ENCODE measurements at regions not wholly inside any gene's neighbourhood (a gene's known extent, or its start where the extent isn't known, plus 50 kb on each side); places are given as distances from the start of the nearest gene placed in this dataset.

DNA sequence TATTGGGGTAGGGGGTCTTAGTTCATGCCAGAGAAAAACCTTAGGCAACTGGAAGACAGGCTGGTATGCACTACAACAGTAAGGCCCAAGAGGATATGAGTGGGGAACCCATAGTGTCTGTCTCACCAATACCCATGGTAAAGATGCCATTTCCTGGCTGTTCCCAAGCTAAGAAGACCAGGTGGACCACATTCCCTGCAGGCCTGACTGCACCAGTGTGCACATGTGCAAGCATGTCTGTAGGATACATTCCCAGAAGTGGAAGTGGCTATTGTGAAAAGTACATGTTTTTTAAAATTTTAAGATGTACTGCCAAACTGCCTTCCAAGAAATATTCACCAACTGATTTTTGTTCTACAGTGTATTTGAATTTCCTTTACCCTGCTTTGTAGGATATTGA lies 207.3 kb upstream of the CTNNB1 start:
- DNase-seq (ENCODE audit: low read depth in 2 of 2): no peak

DNA sequence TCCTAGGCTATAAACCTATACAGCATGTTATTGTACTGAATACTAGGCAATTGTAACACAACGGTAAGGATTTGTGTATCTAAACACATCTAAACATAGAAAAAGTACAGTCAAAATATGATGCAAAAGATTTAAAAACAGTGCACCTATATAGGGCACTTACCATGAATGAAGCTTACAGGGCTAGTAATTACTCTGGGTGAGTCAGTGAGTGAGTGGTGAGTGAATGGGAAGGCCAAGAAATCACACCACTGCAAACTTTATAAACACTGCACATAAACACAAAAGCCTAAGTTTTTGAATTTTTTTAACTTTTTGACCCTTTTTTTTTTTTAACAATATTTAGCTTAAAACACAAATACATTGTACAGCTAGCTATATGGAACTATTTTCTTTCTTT lies 204.7 kb upstream of the CTNNB1 start:
- no peak for DNase-seq (ENCODE audit: low read depth in 2 of 2)

DNA sequence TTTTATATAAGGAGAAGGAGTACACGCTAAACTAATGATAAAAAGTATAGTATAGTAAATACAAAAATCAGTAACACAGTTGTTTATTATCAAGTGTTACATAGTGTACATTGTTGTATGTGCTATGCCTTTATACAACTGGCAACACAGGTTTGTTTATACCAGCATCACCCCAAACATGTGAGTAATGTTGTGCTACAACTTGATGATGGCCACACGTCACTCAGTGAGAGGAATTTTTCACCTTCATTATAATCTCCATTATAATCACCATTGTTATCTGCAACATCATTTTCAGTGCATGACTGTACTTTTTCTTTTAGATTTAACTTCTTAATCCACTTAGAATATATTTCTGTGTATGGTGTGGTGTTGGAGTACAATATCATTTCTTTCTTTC lies 204.0 kb upstream of the CTNNB1 start:
- no peak for DNase-seq (ENCODE audit: low read depth in 2 of 2)

DNA sequence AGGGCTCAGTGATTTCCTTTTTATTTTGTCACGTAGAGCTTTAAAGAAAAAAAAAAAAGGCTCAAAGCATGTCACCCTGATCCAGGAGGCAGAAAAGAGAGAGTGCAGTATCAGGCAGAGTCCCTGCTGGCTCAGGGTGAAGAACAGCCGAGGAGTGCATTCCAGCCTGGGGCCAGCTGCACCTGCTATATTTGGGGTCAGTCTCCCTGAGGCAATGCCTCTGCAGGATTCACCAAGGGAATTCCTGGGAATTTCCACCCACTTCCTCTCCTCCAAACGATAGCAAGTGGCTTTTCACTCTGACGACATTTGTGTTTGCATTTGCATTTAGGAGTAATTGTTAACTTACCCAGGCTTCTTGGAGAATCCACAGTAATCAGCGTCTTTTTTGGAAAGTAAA lies 202.9 kb upstream of the CTNNB1 start:
- DNase-seq (ENCODE audit: low read depth in 2 of 2): no peak

DNA sequence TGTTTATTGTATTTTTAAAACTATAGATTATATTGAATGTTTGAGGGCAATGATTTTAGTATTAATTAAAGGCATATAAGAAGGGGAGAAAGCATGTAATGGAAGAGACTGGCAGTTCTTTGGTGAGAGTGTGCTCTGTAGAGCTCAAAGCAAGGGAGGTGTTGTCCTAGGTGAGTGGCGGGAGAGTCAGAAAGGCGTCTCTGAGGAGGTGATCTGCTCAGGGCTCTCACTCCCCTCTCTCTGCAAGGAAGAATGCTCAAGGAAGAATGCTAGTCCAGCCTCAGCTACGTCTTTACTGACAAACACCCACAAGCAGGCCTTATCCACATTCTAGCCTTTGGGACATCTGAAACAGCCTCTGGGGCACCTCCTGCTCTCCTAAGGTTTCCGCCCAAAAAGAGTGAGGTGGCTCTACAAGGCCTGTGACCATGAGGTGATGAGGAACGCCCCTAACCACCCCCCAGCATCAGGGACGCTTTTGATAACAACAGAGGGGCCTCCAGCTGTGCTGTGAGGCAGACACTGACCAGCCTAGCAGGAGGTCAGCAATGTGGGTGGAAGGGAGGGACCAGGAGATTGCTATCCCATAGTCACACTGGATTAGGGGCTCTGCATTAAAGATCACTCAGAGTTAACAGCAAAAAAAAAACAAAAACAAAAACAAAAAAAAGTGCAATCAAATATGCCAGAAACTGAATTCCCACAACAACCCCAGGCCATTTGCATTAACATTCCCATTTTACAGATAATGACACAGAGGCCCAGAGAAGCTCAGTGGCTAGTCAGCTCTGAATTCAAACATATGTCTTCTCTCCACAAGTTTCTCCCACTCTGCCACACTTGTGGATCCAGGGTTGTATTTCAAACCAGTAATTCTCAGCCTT lies 202.2 kb upstream of the CTNNB1 start:
- no peak for DNase-seq (ENCODE audit: low read depth in 2 of 2)

DNA sequence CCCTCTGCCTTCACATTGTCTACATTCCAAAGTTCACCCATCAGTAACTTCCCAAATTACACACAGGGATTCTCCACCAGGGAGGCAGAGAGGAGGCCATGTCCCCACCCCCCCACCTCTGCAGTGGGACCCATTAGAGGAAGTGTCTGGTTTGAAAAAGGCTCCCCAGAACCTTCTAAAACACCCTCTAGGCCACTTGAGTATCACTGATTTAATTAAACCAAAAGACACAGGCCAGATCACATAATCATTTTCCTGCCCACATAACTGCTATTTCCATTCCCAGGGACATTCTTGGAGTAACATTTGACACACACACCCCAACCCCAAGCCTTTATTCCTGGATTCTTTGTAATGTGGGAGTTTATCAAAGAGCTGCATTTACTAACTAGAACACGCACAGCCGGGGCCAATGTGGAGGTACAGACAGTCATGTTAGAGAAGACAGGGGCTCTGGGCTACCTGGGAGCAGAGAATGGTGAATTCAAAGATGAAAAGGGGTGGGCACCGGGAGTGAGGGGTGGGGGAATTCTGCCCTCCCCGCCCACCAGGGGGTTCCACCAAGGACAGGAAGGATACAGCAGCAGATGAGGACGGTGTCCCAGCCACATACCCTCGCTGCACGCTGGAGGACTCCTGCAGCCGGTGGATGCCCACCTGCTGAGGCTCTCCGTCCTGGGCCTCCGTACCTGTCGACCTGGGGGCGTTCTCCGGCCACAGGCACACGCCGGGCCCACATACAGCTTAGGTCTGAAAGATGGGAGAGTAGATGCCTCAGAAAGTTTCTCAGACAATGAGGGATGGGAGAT lies 201.4 kb upstream of the CTNNB1 start:
- DNase-seq (ENCODE audit: low read depth in 2 of 2): no peak

DNA sequence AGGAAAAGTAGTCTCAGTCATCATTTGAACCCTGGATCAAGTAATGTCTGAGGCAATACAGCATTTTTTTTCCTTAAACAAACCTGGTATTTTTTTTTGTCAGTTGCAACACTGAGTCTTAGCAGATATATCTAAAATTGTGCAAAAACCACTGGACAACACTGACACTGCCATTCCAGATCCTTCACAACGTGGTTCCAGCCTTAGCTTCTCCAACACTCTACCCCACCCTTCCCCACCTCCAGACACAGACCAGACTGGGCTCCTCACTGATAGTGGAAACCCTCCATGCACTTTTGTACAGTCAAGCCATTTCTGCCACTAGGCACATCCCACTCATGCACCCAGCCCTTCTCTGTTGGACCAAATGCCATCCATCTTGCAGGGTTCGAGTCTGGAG lies 199.6 kb upstream of the CTNNB1 start:
- DNase-seq (ENCODE audit: low read depth in 2 of 2): no peak

DNA sequence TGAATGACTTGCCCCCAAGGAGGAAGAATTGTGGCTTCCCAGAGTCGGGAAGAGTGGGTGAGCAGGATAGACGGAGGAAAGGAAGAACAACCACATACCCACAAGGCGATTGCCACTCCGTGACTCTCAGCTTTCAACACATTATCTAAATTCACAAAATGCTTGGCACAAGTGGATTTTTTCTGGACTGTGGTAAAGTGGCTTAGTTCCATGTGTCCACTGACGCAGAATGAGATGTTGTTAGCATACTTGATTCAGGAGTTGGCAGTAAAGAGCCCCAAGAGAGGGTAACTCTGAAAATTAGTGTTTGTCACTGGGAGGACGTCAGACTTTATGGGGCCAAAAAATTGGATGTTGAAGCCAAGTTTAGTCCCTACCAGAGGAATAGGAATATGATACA lies 198.8 kb upstream of the CTNNB1 start:
- no peak for DNase-seq (ENCODE audit: low read depth in 2 of 2)

DNA sequence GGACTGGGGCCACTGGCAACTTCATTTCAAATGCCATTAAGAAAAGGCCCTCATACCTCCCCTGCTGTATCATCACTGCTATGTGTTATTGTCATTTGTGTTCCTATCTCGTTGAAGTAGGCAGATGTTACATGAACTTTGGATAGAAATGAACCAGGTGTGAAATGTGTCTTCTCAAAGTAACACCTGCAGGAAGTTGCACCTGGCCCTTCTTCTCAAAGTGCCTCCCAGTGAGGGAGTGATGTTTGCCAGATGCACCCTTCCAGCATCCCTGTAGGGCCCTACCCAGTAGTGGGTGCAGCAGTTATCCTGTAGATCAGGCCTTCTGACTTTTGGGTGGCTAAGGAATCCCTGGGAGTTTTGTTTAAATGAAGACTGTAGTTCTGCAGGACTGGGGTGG lies 197.7 kb upstream of the CTNNB1 start:
- DNase-seq (ENCODE audit: low read depth in 2 of 2): no peak

DNA sequence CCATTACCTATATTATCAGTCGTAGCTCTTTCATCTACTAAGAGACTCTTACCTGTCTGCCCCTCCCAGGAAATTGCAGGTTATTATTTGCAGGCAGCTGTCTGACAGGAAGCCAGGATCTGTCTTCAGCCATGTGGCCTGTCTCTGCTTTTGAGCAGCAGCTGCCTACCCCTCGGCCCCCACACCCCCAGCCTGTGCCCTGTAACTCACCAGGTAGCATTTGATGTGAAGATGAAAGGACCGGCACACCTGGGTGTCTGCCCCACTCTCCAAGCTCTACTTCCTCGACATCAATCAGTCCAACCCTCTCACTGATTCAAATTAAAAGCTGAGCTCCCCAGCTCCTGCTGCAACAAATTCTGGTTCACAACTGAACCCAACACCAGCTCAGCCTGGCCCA lies 197.2 kb upstream of the CTNNB1 start:
- no peak for DNase-seq (ENCODE audit: low read depth in 2 of 2)

DNA sequence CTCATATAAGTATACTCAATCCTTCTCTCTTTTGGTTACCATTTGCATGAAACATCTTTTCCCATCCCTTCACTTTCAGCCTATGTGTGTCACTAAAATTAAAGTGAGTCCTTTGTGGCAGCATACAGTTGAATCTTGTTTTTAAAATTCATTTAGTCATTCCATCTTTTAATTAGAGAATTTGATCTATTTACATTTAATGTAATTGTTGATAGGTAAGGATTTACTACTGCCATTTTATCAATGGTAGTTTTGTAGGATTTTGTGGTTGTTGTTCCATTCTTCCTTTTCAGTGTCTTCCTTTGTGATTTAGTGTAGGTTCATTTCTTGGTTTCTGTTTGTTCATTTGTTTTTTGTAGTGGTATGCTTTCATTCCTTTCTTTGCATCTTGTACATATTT lies 191.9 kb upstream of the CTNNB1 start:
- DNase-seq (ENCODE audit: low read depth in 2 of 2): no peak

DNA sequence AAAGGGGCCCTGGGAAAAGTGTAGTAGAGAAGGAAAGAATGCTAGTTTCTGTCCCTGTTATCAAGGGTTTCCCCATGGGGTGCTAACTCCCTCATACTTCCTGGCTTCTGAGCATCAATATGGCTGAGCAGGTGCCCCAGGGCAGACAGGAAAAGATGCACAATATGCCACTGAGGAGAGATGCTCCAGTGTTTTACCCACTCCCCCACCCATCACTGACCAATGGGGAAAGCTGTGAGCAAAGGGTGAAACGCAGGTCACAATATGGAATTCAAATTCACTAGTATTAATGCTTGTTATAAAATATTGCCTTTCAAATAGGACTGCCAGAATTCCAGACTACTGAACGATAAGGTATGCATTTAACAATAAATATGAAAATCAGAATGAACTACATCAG lies 187.5 kb upstream of the CTNNB1 start:
- no peak for DNase-seq (ENCODE audit: low read depth in 2 of 2)

DNA sequence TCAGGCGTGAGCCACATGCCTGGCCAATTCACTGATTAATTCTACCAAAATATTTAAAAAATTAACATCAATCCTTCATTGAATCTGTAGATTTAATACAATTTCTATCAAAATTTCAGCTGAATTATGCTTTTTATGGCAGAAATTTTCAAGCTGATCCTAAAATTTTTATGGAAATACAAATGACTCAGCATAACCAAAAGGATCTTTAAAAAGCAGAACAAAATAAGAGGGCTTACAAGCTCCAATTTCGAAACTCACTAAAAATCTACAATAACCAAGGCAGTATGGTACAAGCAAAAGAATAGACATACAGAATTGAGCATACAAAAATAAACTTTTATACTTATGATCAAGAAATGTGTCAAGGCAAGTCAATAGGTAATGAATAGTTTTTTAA lies 180.4 kb upstream of the CTNNB1 start:
- no peak for DNase-seq (ENCODE audit: low read depth in 2 of 2)

DNA sequence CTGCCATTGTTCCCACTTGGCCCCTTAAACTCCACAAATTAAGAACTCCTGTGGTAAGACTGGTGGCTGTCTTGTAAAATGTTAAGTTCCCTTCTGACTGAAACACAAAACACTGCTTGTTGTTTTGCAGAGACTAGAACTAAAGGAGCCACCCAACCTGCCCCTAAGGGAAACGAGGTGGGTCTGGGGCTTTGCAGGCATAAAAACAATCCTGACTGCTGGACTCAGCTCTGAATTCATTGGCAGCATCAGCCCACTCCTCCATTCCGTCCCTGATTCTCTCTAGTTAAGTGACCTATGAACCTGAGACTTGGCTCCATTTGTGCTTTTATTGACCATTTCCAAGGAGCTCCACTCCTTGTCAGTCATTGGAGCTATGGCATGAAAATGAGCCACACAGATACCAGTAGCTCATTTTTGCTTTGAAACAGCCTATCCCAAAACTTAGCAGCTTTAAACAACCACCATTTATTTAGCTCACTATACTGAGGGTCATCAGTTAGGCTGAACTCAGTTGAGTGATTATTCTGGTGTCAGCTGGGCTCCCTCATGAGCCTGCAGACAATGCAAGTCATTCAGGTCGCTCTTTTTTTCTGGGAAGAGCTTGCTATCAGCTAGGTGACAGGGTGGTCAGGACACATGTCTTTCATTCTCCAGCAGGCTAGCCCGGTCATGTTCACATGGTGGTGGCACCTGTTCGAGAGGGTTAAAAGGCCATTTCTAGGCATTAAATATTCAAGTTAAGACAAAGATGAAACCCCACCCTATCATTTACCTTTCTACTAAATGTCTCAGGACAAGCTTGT lies 175.1 kb upstream of the CTNNB1 start:
- no peak for DNase-seq (ENCODE audit: low read depth in 2 of 2)

DNA sequence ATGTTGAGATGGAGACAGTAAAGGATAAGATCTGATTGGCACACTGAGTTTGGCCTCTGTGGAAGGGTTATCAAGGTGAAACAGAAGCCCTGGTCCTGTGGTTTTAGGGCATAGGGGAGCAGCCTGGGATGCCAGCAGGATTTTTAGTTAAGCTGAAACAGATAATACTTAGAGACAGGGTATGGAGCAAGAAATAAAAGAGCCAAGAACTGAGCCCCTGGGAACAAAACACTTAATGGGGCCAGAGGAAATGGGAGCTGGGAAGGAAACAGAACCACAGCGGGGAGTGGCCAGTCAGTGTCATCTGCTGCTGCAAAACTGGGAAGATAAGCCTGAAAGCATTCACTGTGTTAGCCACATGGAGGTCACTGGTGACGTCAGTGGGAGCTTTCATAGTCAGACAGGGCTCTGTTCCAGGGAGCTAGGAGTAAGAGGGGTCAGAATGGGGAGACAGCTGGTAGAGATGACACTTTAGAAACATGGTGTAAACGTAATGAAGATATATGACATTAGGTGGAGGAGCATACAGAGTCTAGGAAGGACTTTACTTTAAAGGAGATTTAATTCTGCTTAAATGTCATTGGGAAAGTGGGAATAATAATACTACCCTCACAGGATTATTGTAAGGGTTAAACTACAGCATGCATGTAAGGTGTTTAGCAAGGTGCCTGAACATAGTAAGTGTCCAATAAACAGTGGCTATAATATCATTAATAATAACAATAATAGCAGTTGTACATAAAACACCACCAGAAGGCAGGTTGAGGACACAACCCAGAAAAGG lies 172.7 kb upstream of the CTNNB1 start:
- no peak for DNase-seq (ENCODE audit: low read depth in 2 of 2)

DNA sequence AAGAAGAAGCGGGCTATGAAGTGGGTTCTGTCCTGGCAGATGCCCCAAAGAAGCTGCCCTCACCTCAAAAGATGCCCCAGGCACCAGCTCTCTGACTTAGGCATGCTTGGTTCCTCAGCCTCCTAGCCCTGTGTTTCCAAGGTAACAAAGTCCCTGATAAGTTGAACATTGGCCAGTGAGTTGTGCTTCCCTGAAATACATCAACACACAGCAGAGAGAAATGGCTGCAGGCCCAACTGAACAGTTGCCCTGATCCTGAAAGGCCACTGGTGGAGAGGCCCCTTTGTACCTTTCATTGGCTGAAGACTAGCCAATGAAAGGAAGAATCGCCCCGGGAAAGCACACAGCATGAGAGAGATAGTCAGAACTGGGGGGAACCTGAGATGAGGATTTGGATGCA lies 169.9 kb upstream of the CTNNB1 start:
- no peak for DNase-seq (ENCODE audit: low read depth in 2 of 2)

DNA sequence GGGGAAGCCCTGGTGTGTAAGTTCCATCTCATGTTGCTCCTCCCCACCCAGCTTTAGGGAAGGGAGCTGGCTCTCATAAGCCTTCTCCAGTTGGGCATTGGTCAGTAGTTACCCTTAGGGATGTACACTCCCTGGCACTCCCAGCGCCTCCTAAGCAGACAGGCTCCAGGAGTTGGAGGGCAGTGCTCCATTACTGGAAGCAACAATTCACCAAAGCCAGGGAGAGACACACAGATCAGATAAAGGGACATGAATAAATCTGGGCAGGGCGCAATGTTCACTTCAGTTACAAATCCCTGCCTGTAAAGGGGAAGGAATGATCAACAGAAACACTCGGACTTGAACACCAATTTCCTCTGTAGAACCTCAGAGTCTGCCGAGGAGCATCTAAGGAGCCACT lies 169.1 kb upstream of the CTNNB1 start:
- no peak for DNase-seq (ENCODE audit: low read depth in 2 of 2)

DNA sequence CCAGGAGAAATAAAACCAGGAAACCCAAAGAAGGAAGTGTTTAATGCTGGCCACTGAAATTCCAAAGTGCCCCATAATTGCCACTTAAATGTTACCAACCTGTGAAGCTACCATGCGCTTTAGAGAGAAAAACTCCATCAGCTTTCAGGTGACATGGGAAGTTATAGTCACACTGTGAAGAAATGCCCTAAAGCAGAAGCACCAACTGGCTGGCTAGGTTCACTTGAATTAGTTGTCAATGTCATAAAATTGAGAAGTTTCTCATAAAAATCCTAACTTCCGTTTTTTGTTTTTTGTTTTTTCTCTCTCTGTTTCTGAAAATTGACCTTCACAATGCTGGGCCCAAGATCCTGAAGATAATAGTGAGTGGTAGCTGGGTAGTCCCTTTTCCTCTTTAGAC lies 167.9 kb upstream of the CTNNB1 start:
- DNase-seq (ENCODE audit: low read depth in 2 of 2): no peak

DNA sequence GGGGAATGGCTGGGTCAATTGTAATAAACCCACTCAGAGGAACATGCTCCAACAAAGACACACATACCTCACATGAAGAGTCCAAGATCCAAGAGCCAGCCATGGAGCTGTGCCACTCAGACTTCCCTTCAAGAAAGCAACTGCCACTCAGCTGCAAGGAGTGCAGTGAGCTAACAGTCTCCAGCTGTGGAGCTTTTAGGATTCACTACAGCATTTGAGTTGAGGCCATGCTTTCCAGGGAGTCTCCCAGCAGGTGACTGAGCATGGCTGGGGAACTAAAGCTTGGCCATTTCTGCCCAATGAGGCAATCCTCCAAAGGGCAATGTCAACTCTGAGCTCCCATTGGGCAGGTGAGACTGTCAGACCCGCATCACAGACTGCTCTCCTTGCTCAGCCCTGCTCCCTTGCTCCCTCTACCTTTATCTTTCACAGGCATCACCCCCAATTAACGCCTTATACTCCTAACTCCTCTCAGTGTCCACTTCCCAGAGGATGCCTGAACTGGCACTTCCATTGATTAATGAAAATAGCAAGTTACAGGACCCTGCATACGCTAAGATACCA lies 165.3 kb upstream of the CTNNB1 start:
- no peak for DNase-seq (ENCODE audit: low read depth in 2 of 2)

DNA sequence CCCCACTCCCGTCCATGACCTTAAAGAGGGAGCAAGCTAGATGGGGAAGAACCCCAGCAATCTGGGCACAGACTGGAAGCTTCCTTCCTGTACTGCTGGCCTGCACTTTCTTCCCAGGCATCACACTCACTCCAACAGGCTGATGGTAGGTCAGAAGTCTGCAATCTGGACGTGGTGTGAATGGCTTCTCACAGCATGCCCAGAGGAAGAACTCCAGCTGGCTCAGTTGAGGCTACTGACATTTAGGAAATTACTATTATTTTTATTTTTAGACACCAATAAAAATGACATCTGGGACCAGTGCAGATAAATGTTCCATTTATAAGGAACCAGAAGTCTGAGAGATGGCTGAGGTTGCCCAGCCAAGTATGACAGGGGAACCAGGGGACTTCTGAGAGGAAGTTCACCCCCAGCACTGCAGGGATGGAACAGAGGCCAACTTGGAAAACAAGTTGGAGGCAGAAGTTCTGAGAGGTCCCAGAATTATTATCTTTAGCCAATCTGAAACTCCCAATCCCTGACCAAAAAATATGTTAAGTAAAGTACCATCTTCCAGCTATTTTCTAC lies 163.8 kb upstream of the CTNNB1 start:
- no peak for DNase-seq (ENCODE audit: low read depth in 2 of 2)

Measured in stimulated activated CD4-positive, alpha-beta T cell treated with anti-CD3 and anti-CD28 coated beads, Interleukin-15, amount 100 ng/mL, for 48 hours (primary cell).